GM18951 (cell line): ENCODE measurements at regions not wholly inside any gene's neighbourhood (a gene's known extent, or its start where the extent isn't known, plus 50 kb on each side); places are given as distances from the start of the nearest gene placed in this dataset.

ENCODE experiments used
- POLR2A ChIP-seq: IDR thresholded peaks from 4 replicates; pipeline ENCODE4 v1.6.1; 2011; ENCODE audit warnings: mild to moderate bottlenecking; ENCODE audit not compliant: insufficient read length, insufficient read depth; ENCODE audit errors: extremely low read depth
- in situ Hi-C: fragments of 300-500 bp; cut with MboI; formaldehyde crosslinking; loops from one replicate; pipeline ENCODE4 v1.12.0; 2022; ENCODE audit warnings: low sequenced_read_pairs, mixed read lengths, inconsistent platforms; ENCODE audit not compliant: unreplicated experiment

GRCh38 chr15:36409819-36410218 is 169.6 kb upstream of the CDIN1 start:
- TF ChIP-seq POLR2A: no peak
- in situ Hi-C loops: no loop called here

- in situ Hi-C loops: no loop called here
- TF ChIP-seq POLR2A: no peak
Measured at GRCh38 chr15:36414670-36415069, 164.8 kb upstream of the CDIN1 start.

- in situ Hi-C loops: no loop called here
- TF ChIP-seq POLR2A: no peak
Measured at GRCh38 chr15:36415643-36416042, 163.8 kb upstream of the CDIN1 start.

- in situ Hi-C loops: no loop called here
- TF ChIP-seq POLR2A: no peak
Measured at GRCh38 chr15:36422631-36423030, 156.8 kb upstream of the CDIN1 start.

GRCh38 chr15:36426691-36427090 is 152.7 kb upstream of the CDIN1 start:
- in situ Hi-C loops: no loop called here
- TF ChIP-seq POLR2A: no peak

- no peak for TF ChIP-seq POLR2A
- in situ Hi-C loops: no loop called here
Measured at GRCh38 chr15:36428102-36428845, 151.2 kb upstream of the CDIN1 start.

- in situ Hi-C loops: no loop called here
- TF ChIP-seq POLR2A: no peak
Measured at GRCh38 chr15:36429707-36430106, 149.7 kb upstream of the CDIN1 start.

GRCh38 chr15:36430280-36430679 is 149.1 kb upstream of the CDIN1 start:
- TF ChIP-seq POLR2A: no peak
- in situ Hi-C loops: no loop called here

- in situ Hi-C loops: no loop called here
Measured at GRCh38 chr15:36430726-36431265, 148.6 kb upstream of the CDIN1 start.

GRCh38 chr15:36432161-36432560 is 147.3 kb upstream of the CDIN1 start:
- no peak for TF ChIP-seq POLR2A
- in situ Hi-C loops: no loop called here

More at GRCh38 chr15:36430726-36431265, 148.6 kb upstream of the CDIN1 start:
- no peak for TF ChIP-seq POLR2A

GRCh38 chr15:36434177-36434576 is 145.2 kb upstream of the CDIN1 start:
- in situ Hi-C loops: no loop called here
- TF ChIP-seq POLR2A: no peak

GRCh38 chr15:36438499-36438898 is 140.9 kb upstream of the CDIN1 start:
- in situ Hi-C loops: no loop called here
- TF ChIP-seq POLR2A: no peak

- no peak for TF ChIP-seq POLR2A
- in situ Hi-C loops: no loop called here
Measured at GRCh38 chr15:36447373-36447772, 132.1 kb upstream of the CDIN1 start.

- TF ChIP-seq POLR2A: no peak
- in situ Hi-C loops: no loop called here
Measured at GRCh38 chr15:36448418-36448817, 131.0 kb upstream of the CDIN1 start.
